ENCODE measurements at regions not wholly inside any gene's neighbourhood (a gene's known extent, or its start where the extent isn't known, plus 50 kb on each side); places are given as distances from the start of the nearest gene placed in this dataset.

DNA sequence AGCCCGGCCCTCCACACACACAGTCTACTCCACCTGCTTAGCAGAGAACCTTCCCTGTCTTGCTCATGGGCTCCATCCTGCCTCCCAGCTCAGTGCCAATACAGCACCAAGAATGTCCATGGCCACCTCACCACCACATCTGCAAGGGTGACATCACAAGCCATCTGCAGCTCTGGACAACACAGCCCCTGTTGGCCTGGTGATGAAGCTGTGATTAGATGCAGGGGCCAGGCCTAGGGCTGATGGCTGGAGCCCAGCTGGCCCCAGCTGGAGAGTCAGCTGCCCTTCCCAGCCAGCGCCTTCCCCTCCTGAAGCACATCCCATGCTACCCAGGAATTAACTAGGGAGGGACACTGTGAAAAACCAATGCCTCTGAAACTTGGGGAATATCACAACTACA, 91.1 kb downstream of the TTC32 start:
- intact Hi-C loops (cut with DNase I), result no loop called here
- peaks cover 4 to 7% of the 10 kb centered on the region in 2 donors for H3K4me1 ChIP-seq (replicated peaks in 1 of 2)
- H3K27me3 ChIP-seq, result no peaks in the 10 kb centered on the region
- no peaks in the 10 kb centered on the region for H3K36me3 ChIP-seq (replicated peaks in 1 of 2)
- H3K4me3 ChIP-seq, result no peak overlapping the region
- TF ChIP-seq POLR2A (IDR thresholded peaks at IDR 0.05), result no peak
- TF ChIP-seq, protein P1, sequence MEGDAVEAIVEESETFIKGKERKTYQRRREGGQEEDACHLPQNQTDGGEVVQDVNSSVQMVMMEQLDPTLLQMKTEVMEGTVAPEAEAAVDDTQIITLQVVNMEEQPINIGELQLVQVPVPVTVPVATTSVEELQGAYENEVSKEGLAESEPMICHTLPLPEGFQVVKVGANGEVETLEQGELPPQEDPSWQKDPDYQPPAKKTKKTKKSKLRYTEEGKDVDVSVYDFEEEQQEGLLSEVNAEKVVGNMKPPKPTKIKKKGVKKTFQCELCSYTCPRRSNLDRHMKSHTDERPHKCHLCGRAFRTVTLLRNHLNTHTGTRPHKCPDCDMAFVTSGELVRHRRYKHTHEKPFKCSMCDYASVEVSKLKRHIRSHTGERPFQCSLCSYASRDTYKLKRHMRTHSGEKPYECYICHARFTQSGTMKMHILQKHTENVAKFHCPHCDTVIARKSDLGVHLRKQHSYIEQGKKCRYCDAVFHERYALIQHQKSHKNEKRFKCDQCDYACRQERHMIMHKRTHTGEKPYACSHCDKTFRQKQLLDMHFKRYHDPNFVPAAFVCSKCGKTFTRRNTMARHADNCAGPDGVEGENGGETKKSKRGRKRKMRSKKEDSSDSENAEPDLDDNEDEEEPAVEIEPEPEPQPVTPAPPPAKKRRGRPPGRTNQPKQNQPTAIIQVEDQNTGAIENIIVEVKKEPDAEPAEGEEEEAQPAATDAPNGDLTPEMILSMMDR (IDR thresholded peaks at IDR 0.05), result no peak
- 95 to 100% (median 99%) methylated on average over 1 to 2 of the region's 2 CpGs for WGBS, 4 donors
- no peak for DNase-seq
- no peaks in the 10 kb centered on the region for H3K9me3 ChIP-seq (replicated peaks in 1 of 3)
- no peak overlapping the region for H3K27ac ChIP-seq

DNA sequence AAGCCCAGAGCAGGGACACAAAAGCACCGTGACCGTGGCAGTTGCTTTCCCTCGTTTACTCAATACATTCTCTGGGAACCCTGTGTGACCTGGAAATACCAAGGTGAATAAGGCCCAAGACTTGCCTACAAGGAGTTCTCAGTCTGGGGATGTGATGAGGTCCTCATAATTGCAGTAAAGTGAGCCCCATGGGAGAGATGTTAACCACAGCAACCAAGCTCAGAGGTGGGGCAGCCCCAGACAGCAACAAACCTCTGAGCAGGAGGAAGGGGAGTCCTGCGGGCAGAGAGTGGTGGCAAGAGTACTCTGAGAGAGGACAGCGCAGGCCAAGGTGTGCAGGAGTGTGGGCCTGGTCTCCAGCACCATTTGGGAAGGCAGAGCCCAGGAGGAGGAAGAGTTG, 91.6 kb downstream of the TTC32 start:
- H3K4me1 ChIP-seq (replicated peaks in 1 of 2), result peaks cover 4 to 7% of the 10 kb centered on the region in 2 donors
- H3K27ac ChIP-seq, result no peak overlapping the region
- no peaks in the 10 kb centered on the region for H3K36me3 ChIP-seq (replicated peaks in 1 of 2)
- TF ChIP-seq, protein P1 (IDR thresholded peaks at IDR 0.05), result no peak
- TF ChIP-seq POLR2A (IDR thresholded peaks at IDR 0.05), result no peak
- intact Hi-C loops (cut with DNase I), result no loop called here
- H3K9me3 ChIP-seq (replicated peaks in 1 of 3), result no peaks in the 10 kb centered on the region
- no peak for DNase-seq
- no peaks in the 10 kb centered on the region for H3K27me3 ChIP-seq
- no peak overlapping the region for H3K4me3 ChIP-seq
- 85 to 100% (median 91%) methylated on average over 5 of the region's 5 CpGs for WGBS, 4 donors

DNA sequence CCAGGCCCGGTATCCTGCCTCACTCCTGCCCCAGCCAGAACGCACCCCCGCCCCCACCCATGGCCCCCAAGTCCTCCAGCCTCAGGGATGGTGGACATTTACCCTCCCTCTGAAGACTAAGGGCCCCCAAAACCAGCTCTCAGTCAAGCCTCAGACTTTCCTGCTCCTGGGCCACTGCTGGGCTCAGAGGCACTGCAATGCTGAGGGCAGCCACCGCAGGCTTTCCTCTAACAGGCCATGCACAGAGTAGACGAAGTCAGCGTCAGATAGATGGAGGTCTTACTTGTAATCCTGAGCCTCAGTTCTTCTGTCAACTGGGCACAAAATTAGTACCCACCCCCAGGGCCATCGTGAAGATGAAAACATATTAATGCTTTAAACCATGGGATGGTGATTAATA, 92.6 kb downstream of the TTC32 start:
- H3K27ac ChIP-seq, result no peak overlapping the region

DNA sequence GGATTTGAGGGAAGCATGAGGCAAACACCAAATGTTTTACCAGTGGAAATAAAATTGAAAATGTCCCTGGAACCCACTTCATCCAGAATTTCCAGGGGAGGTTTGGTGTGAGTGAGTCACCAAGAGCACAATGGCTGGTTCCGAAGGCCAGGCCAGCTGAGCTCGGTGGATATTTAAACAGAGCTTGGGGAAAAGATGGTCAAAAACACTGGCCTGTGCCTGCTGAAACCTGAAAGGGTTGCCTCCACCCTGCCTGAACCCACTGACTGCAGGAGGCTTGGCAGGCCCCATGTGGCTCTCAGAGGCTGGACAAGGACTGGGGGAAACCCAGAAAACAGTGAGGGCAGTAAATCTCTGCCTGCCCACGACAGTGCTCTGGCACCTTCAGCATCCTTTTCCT, 93.9 kb downstream of the TTC32 start:
- Histone ChIP-seq H3K9me3 (replicated peaks in 1 of 3) (no peaks in the 10 kb centered on the region), H3K4me3 (no peak overlapping the region), H3K27me3 (no peaks in the 10 kb centered on the region), H3K4me1 (replicated peaks in 1 of 2) (peaks cover 4 to 7% of the 10 kb centered on the region in 2 donors), H3K27ac (no peak overlapping the region), H3K36me3 (replicated peaks in 1 of 2) (no peaks in the 10 kb centered on the region)
- intact Hi-C loops (cut with DNase I), result no loop called here
- 48 to 63% (median 54%) methylated on average over 3 of the region's 3 CpGs for WGBS, 4 donors
- TF ChIP-seq POLR2A (IDR thresholded peaks at IDR 0.05), result no peak
- TF ChIP-seq, protein P1 (IDR thresholded peaks at IDR 0.05), result no peak
- DNase-seq, result peak in 4 of 7 donors; percentile 25 to 42 (median 34)

More for the DNA sequence above, 92.6 kb downstream of the TTC32 start:
- Histone ChIP-seq H3K9me3 (replicated peaks in 1 of 3) (no peaks in the 10 kb centered on the region), H3K4me3 (no peak overlapping the region), H3K4me1 (replicated peaks in 1 of 2) (peaks cover 4 to 7% of the 10 kb centered on the region in 2 donors), H3K36me3 (replicated peaks in 1 of 2) (no peaks in the 10 kb centered on the region), H3K27me3 (no peaks in the 10 kb centered on the region)
- intact Hi-C loops (cut with DNase I), result no loop called here
- WGBS, 4 donors, result 92 to 98% (median 94%) methylated on average over 5 to 7 of the region's 7 CpGs
- TF ChIP-seq POLR2A (IDR thresholded peaks at IDR 0.05), result no peak
- no peak for DNase-seq

DNA sequence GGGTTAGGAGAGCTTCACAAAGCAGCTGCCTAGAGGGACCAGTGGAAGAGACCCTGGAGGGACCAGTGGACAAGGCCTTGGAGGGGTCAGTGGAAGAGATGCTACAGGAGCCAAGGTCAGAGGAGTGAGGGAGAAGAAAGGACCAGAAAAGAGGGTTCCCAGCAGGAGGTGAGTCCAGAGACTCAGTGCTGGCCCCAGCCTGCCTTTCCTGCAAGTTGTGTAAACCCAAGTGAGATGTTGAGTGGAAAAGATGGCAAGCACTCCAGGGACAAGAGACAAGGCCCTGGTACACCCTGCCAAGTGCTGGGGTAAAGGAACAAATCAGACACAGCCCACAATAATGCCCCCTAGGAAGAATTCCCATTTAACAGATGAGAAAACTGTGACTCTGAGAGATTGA, 94.4 kb downstream of the TTC32 start:
- intact Hi-C loops (cut with DNase I), result no loop called here
- no peak overlapping the region for H3K4me3 ChIP-seq
- H3K27me3 ChIP-seq, result no peaks in the 10 kb centered on the region
- no peaks in the 10 kb centered on the region for H3K9me3 ChIP-seq (replicated peaks in 1 of 3)
- no peak overlapping the region for H3K27ac ChIP-seq
- no peaks in the 10 kb centered on the region for H3K36me3 ChIP-seq (replicated peaks in 1 of 2)
- TF ChIP-seq, protein P1 (IDR thresholded peaks at IDR 0.05), result no peak
- TF ChIP-seq POLR2A (IDR thresholded peaks at IDR 0.05), result no peak
- DNase-seq, result peak in 1 of 7 donors; percentile 18
- H3K4me1 ChIP-seq (replicated peaks in 1 of 2), result peaks cover 4 to 7% of the 10 kb centered on the region in 2 donors

Data from adrenal gland (tissue), 9 donors.